UCSD-AML1 (cell line): ENCODE measurements at regions not wholly inside any gene's neighbourhood (a gene's known extent, or its start where the extent isn't known, plus 50 kb on each side); places are given as distances from the start of the nearest gene placed in this dataset.
"Not testable (repeated sequence)": the region's sequence is repeated elsewhere in the genome, so short reads cannot be mapped to it uniquely, and the experiment has no call there.

ENCODE experiments used
- DNase-seq: peaks from one replicate; lab custom pipeline; 2025; ENCODE audit not compliant: unreplicated experiment; lab: John Stamatoyannopoulos, UW

DNA sequence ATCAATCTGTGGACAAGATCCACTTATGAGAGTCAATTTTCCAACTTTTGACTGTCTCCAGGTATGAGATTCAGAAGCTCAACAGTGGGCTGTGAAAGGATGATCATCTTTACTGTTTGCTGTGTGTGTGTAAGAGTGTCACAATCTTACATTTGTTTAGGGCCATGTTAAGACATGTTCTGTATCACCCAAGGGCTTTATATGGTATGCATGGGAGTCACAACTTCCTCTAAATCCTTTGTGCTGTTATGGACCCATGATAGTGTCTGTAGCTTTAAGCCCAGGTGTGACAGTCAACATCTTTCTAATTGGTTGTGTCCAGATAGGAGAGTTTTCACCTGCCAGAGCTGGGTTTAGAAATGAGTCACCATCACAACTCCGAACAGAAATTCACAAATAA, 70.2 kb downstream of the ZNF726 start:
- DNase-seq, result not testable (repeated sequence)

DNA sequence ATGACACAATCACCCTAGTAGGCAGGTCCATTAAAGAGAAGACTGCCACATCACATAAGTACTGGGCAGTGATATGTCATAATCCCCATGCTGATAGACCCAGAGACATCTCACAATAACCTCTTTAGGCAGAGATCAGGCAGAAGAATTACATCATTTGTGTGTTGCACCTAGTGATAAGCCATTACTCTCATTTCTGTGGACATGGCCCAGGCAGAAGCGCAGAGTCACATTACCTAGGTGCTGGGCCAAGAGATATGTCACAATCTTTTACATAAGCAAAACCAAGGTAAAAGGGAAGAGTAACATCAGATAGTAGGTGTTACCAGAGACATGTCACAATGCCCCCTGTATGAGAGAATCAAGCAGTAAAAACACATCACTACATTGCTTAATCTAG, 71.9 kb downstream of the ZNF726 start:
- DNase-seq, result no peak

DNA sequence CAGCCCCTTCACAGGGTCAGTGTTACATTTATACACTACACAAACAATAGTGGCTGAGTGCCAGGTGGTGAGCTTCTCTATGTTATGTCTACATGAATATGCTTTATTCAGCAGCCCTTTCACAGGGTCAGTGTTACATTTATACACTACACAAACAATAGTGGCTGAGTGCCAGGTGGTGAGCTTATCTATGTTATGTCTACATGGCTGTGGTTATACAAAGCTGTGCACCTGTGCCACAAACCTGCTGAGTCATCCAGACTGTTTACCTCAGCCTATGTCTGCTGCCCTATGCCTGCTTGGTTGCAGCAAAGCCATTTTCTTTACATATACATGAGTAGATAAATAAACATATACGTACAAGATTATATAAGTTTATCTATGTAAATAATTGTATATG, 76.5 kb downstream of the ZNF726 start:
- no peak for DNase-seq

DNA sequence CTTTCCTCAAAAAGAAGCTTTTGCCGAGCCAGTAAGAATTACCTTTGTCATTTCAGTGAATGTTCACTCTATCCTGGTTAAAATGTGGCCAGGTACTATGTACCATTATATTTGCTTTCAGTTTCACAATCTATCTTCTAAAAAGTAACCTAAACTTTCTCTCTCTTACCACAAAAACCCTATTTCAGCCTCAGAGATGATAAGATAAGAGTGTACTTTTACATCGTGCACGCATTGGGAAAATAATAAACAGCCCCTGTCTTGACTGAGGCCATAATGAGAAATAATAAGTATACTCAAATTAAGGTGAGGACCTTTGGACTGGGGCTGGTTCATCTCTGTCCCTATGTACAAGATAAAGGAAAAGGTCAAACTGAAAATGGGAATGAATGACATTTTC, 77.7 kb downstream of the ZNF726 start:
- no peak for DNase-seq

DNA sequence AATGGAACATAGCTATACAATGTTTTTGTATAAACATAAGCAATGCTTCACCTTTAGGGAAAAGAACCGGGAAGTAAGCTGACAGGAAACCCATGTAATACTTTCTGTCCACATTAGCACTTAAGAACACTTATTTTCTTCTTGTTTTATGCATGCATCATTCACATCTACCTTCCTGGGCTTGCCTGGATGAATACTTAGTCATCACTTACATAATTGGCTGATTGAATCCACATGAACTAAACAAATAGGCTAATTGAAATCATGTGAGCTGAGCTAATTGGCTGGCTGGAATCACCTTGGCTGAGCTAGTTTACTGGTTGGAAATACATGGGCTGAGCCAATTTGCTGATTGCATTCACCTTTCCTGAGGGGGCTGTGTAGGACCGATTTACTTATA, 78.8 kb downstream of the ZNF726 start:
- no peak for DNase-seq

DNA sequence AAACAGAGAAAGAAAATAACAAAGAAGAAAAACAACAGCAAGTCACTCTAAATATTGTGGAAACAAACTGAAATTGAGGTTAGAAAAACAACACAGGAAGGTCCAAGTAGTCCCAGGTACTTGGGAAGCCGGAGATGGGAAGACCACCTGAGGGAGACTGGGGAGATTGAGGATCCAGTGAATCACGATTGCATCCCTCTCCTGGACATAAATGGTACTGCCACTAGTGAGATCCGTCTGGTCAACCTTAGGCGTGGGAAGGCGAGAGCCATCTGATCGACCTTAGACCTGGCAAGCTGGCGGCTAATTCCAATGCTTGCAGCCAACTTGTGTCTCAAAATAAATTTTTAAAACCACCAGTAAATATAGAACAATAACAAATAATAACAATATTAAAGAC, 81.9 kb downstream of the ZNF726 start:
- DNase-seq, result no peak

DNA sequence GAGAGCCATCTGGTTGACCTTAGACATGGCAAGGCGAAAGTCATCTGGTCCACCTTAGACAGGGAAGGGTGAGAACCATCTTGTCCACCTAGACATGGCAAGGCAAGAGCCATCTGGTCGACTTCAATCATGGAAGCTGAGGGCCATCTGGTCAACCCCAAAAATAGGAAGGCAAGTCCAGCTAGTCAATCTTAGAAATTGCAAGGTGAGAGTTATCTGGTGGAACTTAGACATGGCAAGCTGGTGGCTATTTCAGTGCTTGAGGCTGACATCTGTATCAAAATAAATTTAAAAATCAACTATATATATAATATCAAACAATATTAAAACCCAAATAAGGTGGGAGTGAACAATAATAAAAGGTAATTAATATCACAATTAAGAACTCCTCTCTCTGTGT, 83.9 kb downstream of the ZNF726 start:
- no peak for DNase-seq

DNA sequence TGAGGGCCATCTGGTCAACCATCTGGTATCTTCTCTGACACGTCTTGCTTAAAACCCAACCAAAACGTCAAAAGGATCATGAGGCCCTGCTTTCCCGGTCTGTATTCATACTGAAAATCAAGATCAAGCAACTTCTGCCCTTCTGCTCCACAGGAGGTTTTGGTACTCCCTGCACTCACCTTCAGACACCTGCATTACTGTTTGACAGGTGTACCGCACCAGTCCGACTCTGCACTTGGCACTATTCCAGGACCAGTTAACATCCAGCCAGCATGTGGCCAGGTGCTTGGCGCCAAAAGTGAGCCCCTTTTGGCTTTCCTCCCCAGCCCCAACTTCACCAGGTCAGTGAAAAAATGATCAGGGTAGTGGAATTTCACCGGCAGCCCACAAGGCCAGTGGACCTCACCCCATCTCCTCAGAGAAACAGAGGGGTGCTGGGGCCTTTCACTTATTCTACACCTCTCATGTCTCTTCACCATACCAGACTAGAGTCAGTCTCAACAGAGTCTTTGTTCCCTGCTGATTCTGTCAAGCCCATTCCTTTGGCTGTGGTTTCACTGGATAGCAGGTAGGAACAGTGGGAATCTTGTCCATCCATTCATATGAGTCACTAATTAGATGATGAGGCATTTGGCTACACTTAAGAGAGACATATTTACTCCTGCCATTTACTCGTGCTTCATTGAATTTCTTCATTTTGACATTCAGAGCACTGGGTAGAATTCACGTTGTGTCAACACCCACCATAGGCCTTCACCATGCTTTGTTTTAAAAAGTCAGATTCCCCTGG, 85.3 kb downstream of the ZNF726 start:
- no peak for DNase-seq

DNA sequence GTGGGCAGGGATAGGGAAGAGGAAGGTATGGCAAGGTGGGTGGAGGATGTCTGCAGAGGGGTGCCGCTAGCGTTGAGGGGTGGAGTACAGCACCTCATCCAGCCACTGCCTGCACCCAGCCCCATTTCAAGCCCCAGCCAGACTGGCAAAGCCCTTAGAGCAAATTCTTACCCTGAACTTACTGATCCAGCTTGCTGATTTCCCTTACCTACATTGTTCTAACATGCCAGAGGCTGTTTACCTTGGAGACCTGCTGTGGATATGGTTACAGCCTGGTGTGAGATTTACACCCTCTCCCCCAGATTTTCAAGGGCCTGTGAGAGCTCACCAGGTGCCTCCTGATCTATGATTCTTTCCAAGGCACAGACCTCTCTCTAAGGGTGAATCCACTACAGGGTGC, 86.0 kb downstream of the ZNF726 start:
- no peak for DNase-seq

DNA sequence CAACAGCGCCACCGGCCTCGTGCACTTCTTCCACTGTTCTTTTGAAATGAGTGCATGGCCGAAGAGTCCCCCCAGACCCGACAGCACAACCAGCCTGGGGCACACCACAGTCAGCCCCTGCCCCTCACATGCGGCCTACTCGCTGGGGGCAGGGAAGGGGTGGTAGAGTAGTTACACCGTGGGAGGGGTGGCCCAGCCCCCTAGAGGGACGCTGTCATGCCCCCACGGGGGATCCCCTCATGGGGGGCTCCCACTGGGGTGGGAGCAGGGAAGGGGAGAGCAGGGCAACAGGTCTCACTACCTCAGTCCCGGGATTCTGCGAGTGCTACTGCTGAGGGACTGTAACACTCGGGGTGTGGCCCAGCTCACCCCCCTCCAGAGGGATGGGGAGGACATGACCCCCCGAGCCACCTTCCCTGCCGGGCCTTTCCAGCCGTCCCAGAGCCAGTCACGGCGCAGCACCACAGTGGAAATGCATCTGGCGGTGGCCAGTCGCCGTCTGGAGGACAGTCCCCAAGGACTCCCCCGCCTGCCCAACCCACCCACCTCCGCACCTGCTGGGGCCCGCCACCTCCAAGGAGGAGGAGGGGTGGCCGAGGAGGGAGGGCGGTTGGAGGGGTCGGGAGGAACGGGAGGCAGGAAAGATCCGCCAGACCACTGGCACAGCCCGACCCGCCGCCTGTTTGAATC, 84.6 kb upstream of the ZNF254 start:
- no peak for DNase-seq

DNA sequence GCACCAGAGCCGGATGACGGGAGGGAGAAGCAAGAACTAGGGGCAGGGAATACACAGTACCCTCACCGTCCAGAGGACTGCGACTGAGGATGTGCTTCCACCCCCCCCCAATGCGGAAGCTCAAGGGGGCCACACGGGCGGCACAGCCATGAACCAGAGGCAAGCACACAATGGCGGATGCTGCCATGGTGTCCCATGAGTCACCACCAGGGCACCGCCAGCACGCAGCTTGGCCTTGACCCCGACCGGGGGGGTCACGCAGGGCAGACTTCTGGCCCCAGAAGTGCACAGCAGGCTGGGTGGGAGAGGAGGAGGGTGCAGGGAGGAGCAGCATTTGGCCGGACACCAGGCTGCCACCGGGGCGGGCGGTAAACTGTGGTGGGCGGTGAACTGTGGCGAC, 83.5 kb upstream of the ZNF254 start:
- no peak for DNase-seq

DNA sequence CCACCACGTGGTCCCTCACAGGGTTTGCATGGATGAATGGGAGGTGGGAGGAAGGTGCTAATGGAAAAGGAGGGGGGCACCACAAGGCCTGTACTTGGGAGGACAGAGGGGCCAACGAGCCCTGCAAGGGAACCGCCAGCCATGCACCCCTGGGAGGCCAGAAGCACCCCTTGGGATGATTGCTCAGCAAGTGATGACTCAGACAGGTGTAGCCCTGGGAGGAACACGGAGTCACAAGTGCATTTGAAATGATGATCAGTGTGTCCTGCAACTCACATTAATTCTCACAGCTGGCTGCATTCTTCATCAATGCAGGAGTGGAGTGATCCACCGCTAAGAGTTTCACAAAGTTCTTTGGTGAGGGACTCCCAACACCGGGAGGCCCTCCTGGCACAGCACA, 82.8 kb upstream of the ZNF254 start:
- no peak for DNase-seq

DNA sequence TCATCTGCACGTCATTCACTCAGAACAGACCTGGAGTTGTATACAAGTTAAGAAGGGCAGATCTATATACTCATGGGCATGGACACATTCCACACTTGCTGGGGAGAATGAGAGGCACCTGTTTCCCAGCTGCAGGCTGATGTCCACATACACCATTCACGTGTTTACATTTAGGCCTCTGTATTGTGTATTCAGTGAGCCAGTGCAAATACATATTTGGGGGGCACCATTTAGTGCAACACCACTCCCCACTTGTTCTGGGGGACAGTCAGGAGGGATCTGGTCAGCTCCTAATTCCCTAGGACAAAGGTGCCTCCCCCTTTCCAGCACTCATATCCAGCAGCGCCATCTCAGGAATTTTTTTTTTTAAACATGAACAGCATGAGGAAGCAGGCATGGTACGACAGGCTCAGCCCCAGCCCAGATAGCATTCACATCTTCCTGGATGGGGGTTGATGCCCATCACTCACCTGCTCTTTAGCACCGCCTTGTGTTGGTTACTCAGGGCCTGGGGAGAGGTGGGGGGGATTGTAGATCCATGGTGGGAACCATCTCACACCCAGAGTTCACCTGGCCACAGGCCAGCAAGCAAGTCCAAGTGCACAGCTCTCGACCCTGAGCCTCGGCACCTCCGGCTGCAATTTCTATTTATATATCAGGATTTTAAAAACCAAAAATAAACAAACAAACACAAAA, 56.9 kb upstream of the ZNF254 start:
- no peak for DNase-seq

DNA sequence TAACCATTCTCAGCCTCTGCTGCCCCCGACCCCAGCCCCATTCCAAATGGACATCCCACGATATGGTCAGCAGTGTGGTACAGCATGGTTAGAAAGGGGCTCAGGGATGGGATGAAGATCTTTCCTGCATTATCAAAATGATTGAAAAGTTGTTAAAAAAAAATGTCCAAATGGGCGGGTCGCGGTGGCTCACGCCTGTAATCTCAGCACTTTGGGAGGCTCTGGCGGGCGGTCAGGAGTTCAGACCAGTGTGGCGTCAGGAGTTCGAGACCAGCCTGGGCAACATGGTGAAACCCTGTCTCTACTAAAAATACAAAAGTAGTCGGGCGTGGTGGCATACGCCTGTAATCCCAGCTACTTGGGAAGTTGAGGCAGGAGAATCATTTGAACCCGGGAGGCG, 54.3 kb upstream of the ZNF254 start:
- no peak for DNase-seq

DNA sequence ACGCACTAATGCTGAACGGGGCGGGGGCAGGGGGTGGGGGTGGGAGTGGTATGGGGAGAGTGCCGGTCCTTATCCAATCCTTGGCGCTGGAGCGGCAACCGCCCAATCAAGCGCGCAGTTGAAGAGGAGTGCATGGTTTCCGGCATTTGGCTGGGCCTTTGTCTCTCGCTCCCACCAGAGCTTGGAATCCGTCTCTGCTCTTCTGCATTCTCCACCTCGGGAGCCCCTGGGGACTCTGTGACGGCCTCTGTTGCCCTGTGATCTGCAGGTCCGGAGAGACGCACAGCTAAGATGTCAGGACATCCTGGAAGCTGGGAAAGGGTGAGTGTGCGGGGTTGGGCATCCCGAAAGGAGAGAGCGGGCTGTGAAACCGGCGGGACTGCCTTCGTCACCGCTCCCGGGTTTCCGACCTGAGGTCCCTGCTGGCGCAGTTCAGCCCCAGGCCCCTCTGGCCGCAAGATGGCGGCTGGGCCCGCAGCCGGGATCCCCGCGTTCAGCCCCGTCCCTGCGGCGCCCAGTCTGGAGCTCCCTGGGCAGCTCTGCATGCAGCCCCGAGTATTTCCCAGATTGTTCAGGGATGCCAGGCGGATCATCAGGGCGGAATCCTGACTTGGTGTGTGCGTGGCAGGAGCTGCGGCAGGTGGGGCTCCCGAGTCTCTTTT, 53.6 kb upstream of the ZNF254 start:
- peak; percentile 87 for DNase-seq

DNA sequence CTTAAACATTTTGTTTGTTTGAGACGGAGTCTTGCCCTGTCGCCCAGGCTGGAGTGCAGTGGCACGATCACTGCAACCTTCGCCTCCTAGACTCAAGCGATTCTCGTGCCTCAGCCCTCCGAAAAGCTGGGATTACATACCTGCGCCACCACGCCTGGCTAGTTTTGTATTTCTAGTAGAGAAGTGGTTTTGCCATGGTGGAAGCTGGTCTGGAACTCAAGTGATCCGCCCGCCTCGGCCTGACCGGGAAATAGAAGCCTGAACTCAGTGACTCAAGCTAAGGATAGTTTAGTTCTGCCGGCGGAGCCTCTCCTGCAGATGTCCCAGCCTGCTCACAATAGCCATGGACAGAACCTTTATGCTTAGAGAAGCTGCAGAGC, 53.0 kb upstream of the ZNF254 start:
- DNase-seq, result peak; percentile 68

DNA sequence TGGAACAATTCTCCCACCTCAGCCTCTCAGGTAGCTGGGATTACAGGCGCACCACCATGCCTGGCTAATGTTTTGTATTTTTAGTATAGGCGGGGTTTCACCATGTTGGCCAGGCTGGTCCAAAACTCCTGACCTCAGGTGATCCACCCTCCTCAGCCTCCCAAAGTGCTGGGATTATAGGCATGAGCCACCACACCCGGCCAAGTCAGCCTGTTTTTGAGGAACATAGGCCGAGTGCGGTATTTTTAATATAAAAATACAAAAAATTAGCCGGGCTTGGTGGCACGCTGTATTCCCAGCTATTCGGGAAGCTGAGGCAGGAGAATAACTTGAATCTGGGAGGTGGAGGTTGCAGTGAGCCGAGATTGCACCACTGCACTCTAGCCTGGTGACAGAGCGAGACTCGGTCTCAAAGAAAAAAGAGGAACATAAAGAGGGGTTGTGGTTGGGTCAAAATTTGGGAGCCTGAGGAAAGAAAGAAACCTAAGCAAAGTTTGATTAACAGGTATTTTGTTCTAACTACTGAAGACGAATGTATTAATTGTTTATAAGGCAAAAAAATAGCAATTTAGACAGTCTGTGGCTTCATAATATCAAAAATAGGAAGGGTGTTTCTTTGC, 51.6 kb upstream of the ZNF254 start:
- DNase-seq, result not testable (repeated sequence)
